ENCODE measurements at regions not wholly inside any gene's neighbourhood (a gene's known extent, or its start where the extent isn't known, plus 50 kb on each side); places are given as distances from the start of the nearest gene placed in this dataset.

DNA sequence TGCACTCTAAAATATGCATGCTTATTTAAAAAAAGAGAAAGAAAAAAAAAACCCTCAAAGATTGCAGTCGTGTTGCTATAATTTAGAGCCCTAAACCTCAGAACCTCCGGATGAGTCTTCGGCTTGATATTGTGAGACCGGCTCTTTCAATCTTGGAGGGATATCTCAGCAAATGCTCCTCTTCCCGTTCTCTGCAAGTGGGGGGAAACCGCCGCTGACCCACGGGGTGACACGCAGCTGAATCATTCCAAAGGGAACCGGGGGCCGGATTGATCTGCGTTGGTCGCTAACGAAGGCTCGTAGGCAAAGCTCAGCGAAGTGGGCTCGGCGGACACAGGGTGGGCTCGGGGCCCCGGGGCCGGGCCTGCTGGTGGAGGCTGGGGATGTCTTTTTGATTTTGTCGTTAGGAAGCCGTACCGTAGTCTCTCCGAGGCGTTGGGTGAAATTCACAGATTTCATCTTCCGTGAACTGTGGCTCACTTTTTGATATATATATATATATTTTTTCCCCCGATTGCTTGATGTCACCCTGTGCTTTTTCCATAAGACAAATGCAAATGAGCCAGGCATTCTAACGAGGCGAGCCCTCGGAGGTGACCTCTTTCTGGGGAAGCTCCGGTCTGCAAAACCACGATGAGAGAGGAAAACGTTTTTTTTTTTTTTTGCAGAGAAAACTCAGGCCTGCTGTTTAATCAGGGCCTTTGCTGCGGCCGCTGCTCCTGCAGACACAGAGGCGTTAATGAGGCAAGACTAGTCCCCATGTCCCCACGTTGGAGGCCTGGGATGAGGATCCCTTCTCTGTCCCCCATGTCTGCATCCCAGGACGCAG is 110.7 kb upstream of the PPP2R3B start:
- no peak for TF ChIP-seq ZBTB21 (CRISPR knock-in tag; IDR thresholded peaks at IDR 0.05; ENCODE audit: borderline replicate concordance)
- TF ChIP-seq, protein P1, sequence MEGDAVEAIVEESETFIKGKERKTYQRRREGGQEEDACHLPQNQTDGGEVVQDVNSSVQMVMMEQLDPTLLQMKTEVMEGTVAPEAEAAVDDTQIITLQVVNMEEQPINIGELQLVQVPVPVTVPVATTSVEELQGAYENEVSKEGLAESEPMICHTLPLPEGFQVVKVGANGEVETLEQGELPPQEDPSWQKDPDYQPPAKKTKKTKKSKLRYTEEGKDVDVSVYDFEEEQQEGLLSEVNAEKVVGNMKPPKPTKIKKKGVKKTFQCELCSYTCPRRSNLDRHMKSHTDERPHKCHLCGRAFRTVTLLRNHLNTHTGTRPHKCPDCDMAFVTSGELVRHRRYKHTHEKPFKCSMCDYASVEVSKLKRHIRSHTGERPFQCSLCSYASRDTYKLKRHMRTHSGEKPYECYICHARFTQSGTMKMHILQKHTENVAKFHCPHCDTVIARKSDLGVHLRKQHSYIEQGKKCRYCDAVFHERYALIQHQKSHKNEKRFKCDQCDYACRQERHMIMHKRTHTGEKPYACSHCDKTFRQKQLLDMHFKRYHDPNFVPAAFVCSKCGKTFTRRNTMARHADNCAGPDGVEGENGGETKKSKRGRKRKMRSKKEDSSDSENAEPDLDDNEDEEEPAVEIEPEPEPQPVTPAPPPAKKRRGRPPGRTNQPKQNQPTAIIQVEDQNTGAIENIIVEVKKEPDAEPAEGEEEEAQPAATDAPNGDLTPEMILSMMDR (IDR thresholded peaks at IDR 0.05), result no peak
- no peak for TF ChIP-seq ZNF232 (CRISPR knock-in tag; IDR thresholded peaks at IDR 0.05)
- TF ChIP-seq TEAD4 (CRISPR knock-in tag; IDR thresholded peaks at IDR 0.05), result no peak

Data from WTC11 (cell line).